ENCODE measurements at regions not wholly inside any gene's neighbourhood (a gene's known extent, or its start where the extent isn't known, plus 50 kb on each side); places are given as distances from the start of the nearest gene placed in this dataset.

DNA sequence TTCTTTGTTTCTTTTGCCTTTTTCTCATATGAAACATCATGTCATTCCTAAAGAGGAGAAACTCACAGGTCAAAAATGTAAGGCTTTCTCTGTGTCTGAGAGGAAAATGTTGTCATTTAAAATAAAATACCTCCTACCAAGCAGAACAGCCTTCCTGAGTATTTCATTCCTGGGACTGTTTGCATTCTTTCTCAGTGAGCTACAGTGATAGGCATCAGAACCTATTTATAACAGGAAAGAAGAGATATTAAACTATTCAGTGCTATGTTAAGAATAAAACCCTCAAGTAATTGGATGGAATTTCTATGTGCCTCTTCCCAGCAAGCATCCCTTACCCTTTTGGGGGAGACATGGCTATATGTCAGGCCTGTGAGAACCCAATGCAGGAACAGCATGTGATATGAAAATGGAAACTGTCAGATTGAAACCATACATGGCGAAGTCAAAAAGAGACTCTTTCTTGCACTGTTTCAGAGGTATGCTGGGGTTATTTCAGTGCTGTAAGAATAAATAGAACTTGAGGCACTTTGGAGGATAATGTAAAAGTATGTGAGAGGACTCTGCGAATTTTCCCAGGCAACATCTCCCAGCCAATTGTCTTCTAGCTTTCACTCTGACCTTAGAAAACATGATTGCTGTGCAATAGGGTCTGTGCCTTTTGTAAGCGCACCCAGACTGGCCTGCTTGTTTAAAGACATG lies 133.8 kb upstream of the CCN2 start:
- TF ChIP-seq CTCF (IDR thresholded peaks at IDR 0.05; ENCODE audit: low read length): no peak
- TF ChIP-seq EZH2 (IDR thresholded peaks at IDR 0.05; ENCODE audit: borderline replicate concordance, low read length): no peak
